ENCODE measurements at regions not wholly inside any gene's neighbourhood (a gene's known extent, or its start where the extent isn't known, plus 50 kb on each side); places are given as distances from the start of the nearest gene placed in this dataset.

GRCh38 chr16:8355675-8356074 lies 234.6 kb downstream of the TMEM114 start:
- no peak for DNase-seq (ENCODE audit: low read depth)
- no peak overlapping the region for H3K4me3 ChIP-seq (ENCODE audit: control insufficient read depth, low read depth, low read length)
- TF ChIP-seq CTCF (IDR thresholded peaks at IDR 0.05; ENCODE audit: control insufficient read depth, insufficient read depth, low read depth, low read length, missing control alignments): no peak

GRCh38 chr16:8346294-8346693 lies 244.0 kb downstream of the TMEM114 start:
- DNase-seq (ENCODE audit: low read depth): no peak

GRCh38 chr16:8342276-8342675 lies 248.0 kb downstream of the TMEM114 start:
- H3K4me3 ChIP-seq (ENCODE audit: control insufficient read depth, low read depth, low read length): no peak overlapping the region

More at GRCh38 chr16:8346294-8346693, 244.0 kb downstream of the TMEM114 start:
- TF ChIP-seq CTCF (IDR thresholded peaks at IDR 0.05; ENCODE audit: control insufficient read depth, insufficient read depth, low read depth, low read length, missing control alignments): no peak
- no peak overlapping the region for H3K4me3 ChIP-seq (ENCODE audit: control insufficient read depth, low read depth, low read length)

GRCh38 chr16:8330761-8331160 lies 259.6 kb downstream of the TMEM114 start:
- TF ChIP-seq CTCF (IDR thresholded peaks at IDR 0.05; ENCODE audit: control insufficient read depth, insufficient read depth, low read depth, low read length, missing control alignments): no peak
- no peak for DNase-seq (ENCODE audit: low read depth)
- H3K4me3 ChIP-seq (ENCODE audit: control insufficient read depth, low read depth, low read length): no peak overlapping the region

More at GRCh38 chr16:8342276-8342675, 248.0 kb downstream of the TMEM114 start:
- no peak for DNase-seq (ENCODE audit: low read depth)
- no peak for TF ChIP-seq CTCF (IDR thresholded peaks at IDR 0.05; ENCODE audit: control insufficient read depth, insufficient read depth, low read depth, low read length, missing control alignments)

GRCh38 chr16:8326232-8326631 lies 264.1 kb downstream of the TMEM114 start:
- TF ChIP-seq CTCF (IDR thresholded peaks at IDR 0.05; ENCODE audit: control insufficient read depth, insufficient read depth, low read depth, low read length, missing control alignments): no peak
- no peak for DNase-seq (ENCODE audit: low read depth)
- H3K4me3 ChIP-seq (ENCODE audit: control insufficient read depth, low read depth, low read length): no peak overlapping the region

GRCh38 chr16:8323153-8323552 lies 267.2 kb downstream of the TMEM114 start:
- DNase-seq (ENCODE audit: low read depth): no peak
- no peak overlapping the region for H3K4me3 ChIP-seq (ENCODE audit: control insufficient read depth, low read depth, low read length)
- no peak for TF ChIP-seq CTCF (IDR thresholded peaks at IDR 0.05; ENCODE audit: control insufficient read depth, insufficient read depth, low read depth, low read length, missing control alignments)

- TF ChIP-seq CTCF (IDR thresholded peaks at IDR 0.05; ENCODE audit: control insufficient read depth, insufficient read depth, low read depth, low read length, missing control alignments): no peak
- no peak for DNase-seq (ENCODE audit: low read depth)
- no peak overlapping the region for H3K4me3 ChIP-seq (ENCODE audit: control insufficient read depth, low read depth, low read length)
Measured at GRCh38 chr16:8320131-8320530, 270.2 kb downstream of the TMEM114 start.
